GM12892 (cell line): ENCODE measurements at regions not wholly inside any gene's neighbourhood (a gene's known extent, or its start where the extent isn't known, plus 50 kb on each side); places are given as distances from the start of the nearest gene placed in this dataset.
"Not testable (repeated sequence)": the region's sequence is repeated elsewhere in the genome, so short reads cannot be mapped to it uniquely, and the experiment has no call there.

Source experiments
- DNase-seq: peaks from one replicate; pipeline ENCODE4 v3.0.0; 2011; ENCODE audit not compliant: insufficient read length
- FAIRE-seq: peaks from 2 replicates; lab custom pipeline; 2011; peaks lifted over from hg19 to GRCh38; lab: Jason Lieb, UNC
- POLR2A ChIP-seq: IDR thresholded peaks from 2 replicates; pipeline ENCODE4 v1.6.1; 2011; ENCODE audit warnings: low read depth, low read length, control low read depth
- POLR2AphosphoS5 ChIP-seq: IDR thresholded peaks from 2 replicates; pipeline ENCODE4 v1.6.1; 2011; ENCODE audit warnings: low read depth, low read length, control low read depth
- TAF1 ChIP-seq: IDR thresholded peaks from 2 replicates; pipeline ENCODE4 v1.6.1; 2011; ENCODE audit warnings: low read depth, mild to moderate bottlenecking, control low read depth, low read length, borderline replicate concordance

GRCh38 chr20:51945177-51945576, 142.9 kb upstream of the SALL4 start:
- DNase-seq (no peak), FAIRE-seq (no peak)
- TF ChIP-seq TAF1 (no peak), POLR2AphosphoS5 (no peak), POLR2A (no peak)

- DNase-seq (no peak), FAIRE-seq (no peak)
- TF ChIP-seq POLR2AphosphoS5 (no peak), TAF1 (no peak), POLR2A (no peak)
Measured at GRCh38 chr20:51943761-51944160, 141.4 kb upstream of the SALL4 start.

GRCh38 chr20:51943326-51943725, 141.0 kb upstream of the SALL4 start:
- FAIRE-seq, DNase-seq: not testable (repeated sequence)

DNA sequence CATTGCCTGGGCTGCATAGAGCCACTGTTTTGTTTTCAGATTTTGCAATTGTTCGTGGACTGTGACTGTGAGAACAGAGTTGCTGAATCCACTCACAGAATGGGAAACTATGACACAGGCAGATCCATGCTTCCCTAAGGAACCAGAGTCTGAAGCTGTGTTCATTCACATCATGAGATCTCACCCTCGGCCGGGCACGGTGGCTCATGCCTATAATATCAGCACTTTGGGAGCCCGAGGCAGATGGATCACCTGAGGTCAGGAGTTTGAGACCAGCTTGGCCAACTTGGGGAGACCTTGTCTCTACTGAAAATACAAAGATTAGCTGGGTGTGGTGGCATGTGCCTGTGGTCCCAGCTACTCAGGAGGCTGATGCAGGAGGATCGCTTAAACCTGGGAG, 139.2 kb upstream of the SALL4 start:
- no peak for TF ChIP-seq TAF1
- no peak for TF ChIP-seq POLR2A
- FAIRE-seq, result no peak
- no peak for DNase-seq

DNA sequence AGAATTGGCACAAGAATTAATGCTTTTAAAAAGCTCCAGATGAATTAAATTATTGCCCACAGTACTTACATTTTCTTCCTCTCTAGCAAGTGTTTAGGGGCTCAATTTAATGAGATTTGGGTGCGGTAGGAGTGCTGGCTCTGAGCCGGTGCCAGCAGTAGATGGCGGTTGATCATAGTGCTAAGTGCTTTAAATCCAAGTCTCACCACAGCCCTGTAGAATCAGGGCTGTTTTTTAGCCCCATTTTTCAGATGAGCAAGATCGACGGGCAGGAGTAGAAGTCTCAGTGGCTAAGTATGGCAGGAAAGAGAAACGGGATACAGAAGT, 136.9 kb upstream of the SALL4 start:
- TF ChIP-seq POLR2A (no peak), POLR2AphosphoS5 (no peak), TAF1 (no peak)
- DNase-seq (no peak), FAIRE-seq (no peak)

DNA sequence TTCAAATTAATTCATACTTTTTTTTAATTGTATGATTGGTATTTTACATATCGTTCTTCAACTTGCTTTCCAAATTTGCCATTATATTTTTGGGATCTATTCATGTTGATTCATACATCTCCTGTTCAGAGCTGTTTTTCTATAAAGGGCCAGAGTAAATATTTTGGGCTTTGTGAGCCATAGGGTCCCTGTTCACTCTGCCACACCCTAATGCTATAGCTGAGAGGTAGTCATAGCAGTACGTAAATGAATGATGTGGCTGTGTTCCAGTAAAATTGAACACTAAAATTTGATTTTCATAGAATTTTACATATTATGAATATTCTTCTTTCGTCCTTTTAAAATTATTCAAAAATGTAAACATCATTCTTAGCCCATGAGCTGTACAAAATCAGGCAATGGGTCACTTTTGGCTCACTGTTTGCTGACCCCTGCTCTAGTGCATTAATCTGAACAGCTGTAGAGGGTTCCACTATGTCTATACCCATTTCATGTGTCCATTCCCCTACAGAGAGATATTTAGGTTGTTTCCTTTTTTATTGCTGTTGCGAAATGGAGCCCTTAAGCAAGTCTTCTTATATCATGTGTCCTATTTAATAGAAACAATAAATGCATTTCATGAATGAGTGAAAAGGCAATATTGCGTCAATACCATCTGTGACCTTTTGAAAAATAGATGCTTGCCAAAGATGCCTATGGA, 136.4 kb upstream of the SALL4 start:
- TF ChIP-seq TAF1 (no peak), POLR2AphosphoS5 (no peak), POLR2A (no peak)
- FAIRE-seq (no peak), DNase-seq (no peak)

- FAIRE-seq (no peak), DNase-seq (no peak)
- no peak for TF ChIP-seq POLR2AphosphoS5
- no peak for TF ChIP-seq TAF1
Measured at GRCh38 chr20:51937779-51938178, 135.5 kb upstream of the SALL4 start.

DNA sequence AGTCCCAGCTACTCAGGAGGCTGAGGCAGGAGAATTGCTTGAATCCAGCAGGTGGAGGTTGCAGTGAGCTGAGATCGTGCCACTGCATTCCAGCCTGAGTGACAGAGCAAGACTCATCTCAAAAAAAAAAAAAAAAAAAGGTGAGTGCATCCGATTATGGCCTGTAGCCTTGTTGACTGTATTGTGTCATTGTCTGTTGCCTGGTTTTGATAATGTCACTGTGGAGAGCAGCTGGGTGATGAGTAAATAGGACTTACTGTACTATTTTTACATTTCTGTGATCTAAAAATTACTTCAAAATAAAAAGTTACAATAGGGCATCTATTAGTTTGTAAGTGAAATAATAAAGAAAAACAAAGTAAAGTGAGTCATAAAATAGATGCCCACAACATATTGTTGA, 134.1 kb upstream of the SALL4 start:
- no peak for FAIRE-seq
- no peak for TF ChIP-seq POLR2A
- no peak for TF ChIP-seq TAF1
- no peak for TF ChIP-seq POLR2AphosphoS5
- DNase-seq, result no peak

GRCh38 chr20:51935003-51935358, 132.7 kb upstream of the SALL4 start:
- TF ChIP-seq POLR2A, result no peak
- TF ChIP-seq POLR2AphosphoS5, result no peak
- TF ChIP-seq TAF1, result no peak
- no peak for DNase-seq
- no peak for FAIRE-seq

GRCh38 chr20:51934301-51935002, 132.1 kb upstream of the SALL4 start:
- FAIRE-seq, result no peak
- TF ChIP-seq TAF1 (no peak), POLR2AphosphoS5 (no peak), POLR2A (no peak)
- no peak for DNase-seq

DNA sequence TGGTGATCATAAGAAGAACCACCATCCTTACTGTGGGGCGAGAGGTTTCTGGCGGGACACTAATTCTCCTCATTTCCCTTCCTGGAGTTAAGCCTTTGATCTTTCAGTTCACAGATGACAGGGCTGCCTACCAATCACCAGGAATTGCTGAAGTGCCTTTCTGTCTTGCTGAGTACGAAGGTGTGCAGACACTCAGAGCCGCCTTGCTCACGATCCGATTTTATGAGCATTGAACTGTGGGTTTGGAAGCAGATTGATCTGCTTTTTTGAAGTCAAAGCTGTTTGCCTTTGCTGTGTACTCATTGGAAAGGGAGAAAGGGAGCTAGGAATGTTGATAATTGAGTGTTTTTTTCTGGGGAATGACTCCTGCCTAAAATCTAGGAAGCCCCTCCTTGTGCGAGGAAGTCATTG, 129.1 kb upstream of the SALL4 start:
- no peak for TF ChIP-seq POLR2A
- TF ChIP-seq TAF1, result no peak
- no peak for FAIRE-seq
- no peak for DNase-seq

DNA sequence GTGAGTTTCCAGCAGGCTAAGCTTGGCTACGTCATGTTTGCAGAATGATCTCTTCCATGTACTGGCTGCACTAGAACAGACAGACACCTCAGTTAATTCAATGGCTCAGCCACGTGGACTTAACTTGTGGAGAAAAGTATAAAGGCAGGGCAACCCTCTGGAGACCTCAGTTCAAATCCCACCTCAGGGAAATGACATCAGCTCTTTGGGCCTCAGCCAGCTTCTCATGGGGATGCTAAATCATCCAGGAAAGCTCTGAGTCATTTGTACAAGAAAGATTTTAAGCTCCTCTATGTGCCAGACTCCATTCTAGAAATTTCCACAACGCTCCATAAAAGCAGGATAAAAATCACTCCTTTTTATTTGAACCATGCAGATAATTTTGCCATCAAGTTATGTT, 128.5 kb upstream of the SALL4 start:
- no peak for DNase-seq
- no peak for FAIRE-seq
- TF ChIP-seq TAF1 (no peak), POLR2A (no peak), POLR2AphosphoS5 (no peak)

DNA sequence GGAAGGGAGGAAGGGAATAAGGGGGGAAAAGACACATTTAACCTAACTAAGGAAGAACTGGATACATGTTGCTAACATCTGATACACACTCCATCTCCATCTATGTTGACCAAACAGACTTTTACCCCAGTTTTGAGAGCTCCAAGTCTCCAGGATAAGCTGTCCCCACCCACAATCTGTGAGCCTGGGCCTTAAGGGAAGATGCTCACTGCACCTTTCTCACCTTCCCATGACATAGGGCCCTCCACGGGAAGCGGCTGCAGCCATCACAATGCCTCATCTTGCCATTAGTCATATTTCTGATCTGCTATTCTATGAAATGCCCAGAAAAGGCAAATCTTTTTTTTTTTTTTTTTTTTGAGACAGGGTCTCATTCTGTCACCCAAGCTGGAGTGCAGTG, 126.6 kb upstream of the SALL4 start:
- no peak for TF ChIP-seq POLR2AphosphoS5
- no peak for TF ChIP-seq TAF1
- no peak for TF ChIP-seq POLR2A
- FAIRE-seq (no peak), DNase-seq (no peak)

GRCh38 chr20:51927970-51928369, 125.6 kb upstream of the SALL4 start:
- not testable (repeated sequence) for FAIRE-seq

More at GRCh38 chr20:51927970-51928369, 125.6 kb upstream of the SALL4 start:
- not testable (repeated sequence) for DNase-seq
